ENCODE measurements at regions not wholly inside any gene's neighbourhood (a gene's known extent, or its start where the extent isn't known, plus 50 kb on each side); places are given as distances from the start of the nearest gene placed in this dataset.

GRCh38 chr3:41002104-41002503, 197.2 kb upstream of the CTNNB1 start:
- TF ChIP-seq CTCF (IDR thresholded peaks at IDR 0.05; ENCODE audit: control insufficient read depth, extremely low read depth, insufficient read depth): no peak
- H3K4me3 ChIP-seq (ENCODE audit: low read depth, low read length): no peak overlapping the region
- DNase-seq (ENCODE audit: low read depth): no peak

- DNase-seq (ENCODE audit: low read depth): no peak
- H3K4me3 ChIP-seq (ENCODE audit: low read depth, low read length): no peak overlapping the region
- no peak for TF ChIP-seq CTCF (IDR thresholded peaks at IDR 0.05; ENCODE audit: control insufficient read depth, extremely low read depth, insufficient read depth)
Observed at GRCh38 chr3:41007399-41007798, 191.9 kb upstream of the CTNNB1 start.

GRCh38 chr3:41011854-41012253, 187.5 kb upstream of the CTNNB1 start:
- H3K4me3 ChIP-seq (ENCODE audit: low read depth, low read length): no peak overlapping the region
- no peak for DNase-seq (ENCODE audit: low read depth)

GRCh38 chr3:41018855-41019254, 180.4 kb upstream of the CTNNB1 start:
- TF ChIP-seq CTCF (IDR thresholded peaks at IDR 0.05; ENCODE audit: control insufficient read depth, extremely low read depth, insufficient read depth): no peak
- H3K4me3 ChIP-seq (ENCODE audit: low read depth, low read length): no peak overlapping the region
- no peak for DNase-seq (ENCODE audit: low read depth)

More at GRCh38 chr3:41011854-41012253, 187.5 kb upstream of the CTNNB1 start:
- no peak for TF ChIP-seq CTCF (IDR thresholded peaks at IDR 0.05; ENCODE audit: control insufficient read depth, extremely low read depth, insufficient read depth)

- H3K4me3 ChIP-seq (ENCODE audit: low read depth, low read length): no peak overlapping the region
- DNase-seq (ENCODE audit: low read depth): no peak
- TF ChIP-seq CTCF (IDR thresholded peaks at IDR 0.05; ENCODE audit: control insufficient read depth, extremely low read depth, insufficient read depth): no peak
Observed at GRCh38 chr3:41024031-41024836, 175.1 kb upstream of the CTNNB1 start.

- TF ChIP-seq CTCF (IDR thresholded peaks at IDR 0.05; ENCODE audit: control insufficient read depth, extremely low read depth, insufficient read depth): no peak
- no peak overlapping the region for H3K4me3 ChIP-seq (ENCODE audit: low read depth, low read length)
- DNase-seq (ENCODE audit: low read depth): no peak
Observed at GRCh38 chr3:41026394-41027177, 172.7 kb upstream of the CTNNB1 start.
